Activated T-helper 17 cell treated with anti-CD3 and anti-CD28 coated beads, Interleukin-2, amount 50 U/mL, for 72 hours (primary cell): ENCODE measurements at regions not wholly inside any gene's neighbourhood (a gene's known extent, or its start where the extent isn't known, plus 50 kb on each side); places are given as distances from the start of the nearest gene placed in this dataset.
"Not testable (repeated sequence)": the region's sequence is repeated elsewhere in the genome, so short reads cannot be mapped to it uniquely, and the experiment has no call there.

Experiments
- ATAC-seq: fragments of 150-1000 bp; cut with Tn5 transposase; replicated peaks from 2 replicates; pipeline ENCODE4 v1.10.0; 2021; ENCODE audit warnings: mild to moderate bottlenecking, moderate library complexity
- H3K27ac Mint-ChIP-seq: one replicate; pipeline ENCODE4 v1.8.0; 2022; ENCODE audit warnings: mixed read lengths
- H3K27me3 Mint-ChIP-seq: one replicate; pipeline ENCODE4 v1.8.0; 2022; ENCODE audit warnings: mixed read lengths
- H3K36me3 Mint-ChIP-seq: one replicate; pipeline ENCODE4 v1.8.0; 2022; ENCODE audit warnings: low read depth, mild to moderate bottlenecking, mixed read lengths
- H3K4me1 Mint-ChIP-seq: one replicate; pipeline ENCODE4 v1.8.0; 2022; ENCODE audit warnings: mixed read lengths
- H3K4me3 Mint-ChIP-seq: one replicate; pipeline ENCODE4 v1.8.0; 2022; ENCODE audit warnings: mild to moderate bottlenecking, mixed read lengths
- H3K9me3 Mint-ChIP-seq: one replicate; pipeline ENCODE4 v1.8.0; 2022; ENCODE audit warnings: mixed read lengths

GRCh38 chr10:124151466-124152095 is 58.2 kb upstream of the CHST15 start:
- Mint-ChIP-seq H3K4me3 (no peak overlapping the region), H3K9me3 (no peaks in the 10 kb centered on the region), H3K27me3 (no peaks in the 10 kb centered on the region), H3K27ac (no peak overlapping the region), H3K4me1 (no peaks in the 10 kb centered on the region), H3K36me3 (no peaks in the 10 kb centered on the region)
- no peak for ATAC-seq

GRCh38 chr10:124150807-124151417 is 57.5 kb upstream of the CHST15 start:
- Mint-ChIP-seq H3K27ac (no peak overlapping the region), H3K27me3 (no peaks in the 10 kb centered on the region), H3K36me3 (no peaks in the 10 kb centered on the region), H3K9me3 (no peaks in the 10 kb centered on the region), H3K4me1 (no peaks in the 10 kb centered on the region), H3K4me3 (no peak overlapping the region)
- no peak for ATAC-seq

GRCh38 chr10:124150189-124150806 is 56.9 kb upstream of the CHST15 start:
- Mint-ChIP-seq H3K4me1 (no peaks in the 10 kb centered on the region), H3K9me3 (no peaks in the 10 kb centered on the region), H3K36me3 (no peaks in the 10 kb centered on the region), H3K4me3 (no peak overlapping the region), H3K27ac (no peak overlapping the region), H3K27me3 (no peaks in the 10 kb centered on the region)
- ATAC-seq = no peak

GRCh38 chr10:124149189-124150042 is 56.0 kb upstream of the CHST15 start:
- no peak overlapping the region for H3K27ac Mint-ChIP-seq
- H3K36me3 Mint-ChIP-seq = no peaks in the 10 kb centered on the region
- no peak for ATAC-seq
- no peaks in the 10 kb centered on the region for H3K4me1 Mint-ChIP-seq
- H3K27me3 Mint-ChIP-seq = no peaks in the 10 kb centered on the region
- H3K4me3 Mint-ChIP-seq = no peak overlapping the region
- no peaks in the 10 kb centered on the region for H3K9me3 Mint-ChIP-seq

DNA sequence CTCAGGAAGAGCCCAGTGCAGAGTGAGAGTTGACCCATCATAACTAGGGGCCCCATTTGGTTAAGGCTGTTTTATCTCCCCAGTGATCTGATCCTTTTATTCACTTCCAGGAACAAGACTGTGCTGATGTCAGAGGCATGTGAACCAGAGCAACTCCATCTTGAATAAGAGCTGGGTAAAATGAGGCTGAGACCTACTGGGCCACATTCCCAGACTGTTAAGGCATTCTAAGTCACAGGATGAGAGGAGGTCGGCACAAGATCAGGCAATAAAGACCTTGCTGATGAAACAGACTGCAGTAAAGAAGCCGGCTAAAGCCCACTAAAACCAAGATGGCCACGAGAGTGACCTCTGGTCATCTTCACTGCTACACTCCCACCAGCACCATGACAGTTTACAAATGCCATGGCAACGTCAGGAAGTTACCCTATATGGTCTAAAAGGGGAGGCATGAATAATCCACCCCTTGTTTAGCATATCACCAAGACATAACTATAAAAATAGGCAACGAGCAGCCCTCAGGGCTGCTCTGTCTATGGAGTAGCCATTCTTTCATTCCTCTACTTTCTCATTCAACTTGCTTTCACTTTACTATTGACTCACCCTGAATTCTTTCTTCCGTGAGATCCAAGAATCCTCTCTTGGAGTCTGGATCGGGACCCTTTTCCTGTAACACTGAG is 55.3 kb upstream of the CHST15 start:
- not testable (repeated sequence) for ATAC-seq, H3K9me3 Mint-ChIP-seq, H3K27me3 Mint-ChIP-seq, H3K27ac Mint-ChIP-seq, H3K4me1 Mint-ChIP-seq, H3K4me3 Mint-ChIP-seq, H3K36me3 Mint-ChIP-seq

DNA sequence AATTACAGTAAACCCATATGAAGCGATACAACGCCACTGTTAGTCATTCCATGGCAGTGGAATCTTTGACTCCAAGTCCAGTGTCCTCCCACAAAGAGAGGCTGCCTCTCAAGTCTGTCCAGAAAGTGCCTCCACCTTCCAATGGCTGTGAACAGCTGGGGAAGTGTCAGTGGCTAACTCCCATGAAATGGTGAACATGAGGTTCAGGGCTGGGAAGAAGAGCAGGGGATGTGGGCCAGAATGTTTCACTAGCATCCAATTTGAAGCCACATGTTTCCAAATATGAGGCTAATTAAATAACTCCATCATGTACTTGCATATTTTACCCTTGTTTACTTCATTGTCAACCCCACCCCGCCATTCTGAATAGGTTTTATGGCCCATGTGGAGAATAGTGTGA is 53.1 kb upstream of the CHST15 start:
- Mint-ChIP-seq H3K27me3 (no peaks in the 10 kb centered on the region), H3K27ac (no peak overlapping the region), H3K9me3 (no peaks in the 10 kb centered on the region), H3K4me1 (no peaks in the 10 kb centered on the region), H3K4me3 (no peak overlapping the region), H3K36me3 (no peaks in the 10 kb centered on the region)
- ATAC-seq = no peak

DNA sequence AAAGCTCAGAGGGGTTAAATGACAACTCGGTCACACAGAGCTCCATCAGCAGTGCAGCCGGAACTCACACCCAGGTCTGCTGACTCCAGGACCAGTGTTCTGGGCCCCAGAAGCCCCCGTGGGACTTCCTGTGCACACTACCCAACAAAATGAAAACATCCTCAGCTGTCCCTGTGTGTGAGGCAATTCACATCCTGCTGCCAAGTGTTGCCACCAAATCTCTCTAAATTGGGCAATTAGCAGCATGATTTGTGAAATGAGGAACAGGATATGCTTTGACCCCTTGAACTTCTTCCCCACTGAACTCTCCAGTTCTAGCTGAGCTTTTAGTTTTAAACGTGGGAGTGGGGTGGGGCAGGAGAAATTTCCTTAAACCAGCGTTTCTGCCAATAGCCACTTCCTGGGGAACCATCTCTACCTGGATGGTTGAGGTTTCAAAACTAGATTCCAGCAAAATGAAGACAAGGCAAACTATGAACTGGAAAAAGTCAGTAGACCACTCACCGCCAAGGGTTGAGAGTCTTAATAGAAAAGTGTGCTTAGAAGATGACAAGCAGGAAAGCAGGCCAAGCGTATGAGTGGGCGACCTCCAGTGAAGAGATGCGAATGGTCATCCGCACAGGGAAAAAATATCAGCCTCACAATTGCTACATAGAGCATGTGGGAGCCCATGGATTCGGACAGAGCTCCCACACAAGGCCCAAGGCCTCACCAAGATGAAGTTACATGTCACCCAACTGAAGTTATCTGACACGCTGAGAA is 51.9 kb upstream of the CHST15 start:
- Mint-ChIP-seq H3K4me3 (no peak overlapping the region), H3K36me3 (no peaks in the 10 kb centered on the region), H3K9me3 (no peaks in the 10 kb centered on the region), H3K27me3 (no peaks in the 10 kb centered on the region), H3K27ac (no peak overlapping the region), H3K4me1 (no peaks in the 10 kb centered on the region)
- ATAC-seq = no peak

DNA sequence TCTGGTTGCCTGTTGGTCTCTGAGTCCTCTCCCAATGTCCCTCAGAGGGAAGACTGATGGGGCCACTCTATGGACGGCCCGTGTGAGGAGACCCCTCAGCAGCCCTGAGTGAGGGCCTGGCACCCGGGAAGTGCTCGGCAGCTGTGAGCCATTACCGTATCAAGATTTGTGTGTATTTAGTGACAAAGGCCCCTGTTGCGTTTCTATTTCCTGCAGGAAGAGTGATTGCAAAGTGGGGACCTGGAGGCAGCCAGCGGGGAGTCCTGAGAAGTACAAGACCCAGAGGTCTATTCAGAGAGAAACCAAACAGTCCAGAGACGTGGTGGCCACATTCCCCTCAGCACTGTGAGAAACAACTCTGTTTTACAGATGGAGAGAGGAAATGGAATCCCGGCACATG is 51.1 kb upstream of the CHST15 start:
- Mint-ChIP-seq H3K4me3 (no peak overlapping the region), H3K4me1 (no peaks in the 10 kb centered on the region), H3K27me3 (no peaks in the 10 kb centered on the region), H3K36me3 (no peaks in the 10 kb centered on the region), H3K27ac (no peak overlapping the region), H3K9me3 (no peaks in the 10 kb centered on the region)
- no peak for ATAC-seq

- ATAC-seq = no peak
- H3K36me3 Mint-ChIP-seq = no peaks in the 10 kb centered on the region
- H3K9me3 Mint-ChIP-seq = no peaks in the 10 kb centered on the region
- H3K4me1 Mint-ChIP-seq = no peaks in the 10 kb centered on the region
- H3K4me3 Mint-ChIP-seq = no peak overlapping the region
- no peaks in the 10 kb centered on the region for H3K27me3 Mint-ChIP-seq
- no peak overlapping the region for H3K27ac Mint-ChIP-seq
Measured at GRCh38 chr10:124143721-124144120, 50.3 kb upstream of the CHST15 start.
